HG03064 (cell line): ENCODE measurements at regions not wholly inside any gene's neighbourhood (a gene's known extent, or its start where the extent isn't known, plus 50 kb on each side); places are given as distances from the start of the nearest gene placed in this dataset.
"Not testable (repeated sequence)": the region's sequence is repeated elsewhere in the genome, so short reads cannot be mapped to it uniquely, and the experiment has no call there.

Source experiments
- ATAC-seq: cut with Tn5 transposase; IDR thresholded peaks from one replicate; pipeline ENCODE4 v1.9.1; 2021; ENCODE audit warnings: low read depth; ENCODE audit not compliant: unreplicated experiment

- ATAC-seq: no peak
Observed at GRCh38 chr11:37306563-37306962, 708.5 kb upstream of the RAG2 start.

GRCh38 chr11:37301405-37301804 is 703.4 kb upstream of the RAG2 start:
- ATAC-seq: not testable (repeated sequence)

GRCh38 chr11:37298173-37298572 is 700.1 kb upstream of the RAG2 start:
- ATAC-seq: no peak

GRCh38 chr11:37286890-37287289 is 688.9 kb upstream of the RAG2 start:
- no peak for ATAC-seq

- no peak for ATAC-seq
Observed at GRCh38 chr11:37282367-37282766, 684.3 kb upstream of the RAG2 start.

- no peak for ATAC-seq
Observed at GRCh38 chr11:37280200-37280599, 682.2 kb upstream of the RAG2 start.

GRCh38 chr11:37277896-37278465 is 679.9 kb upstream of the RAG2 start:
- ATAC-seq: no peak

- no peak for ATAC-seq
Observed at GRCh38 chr11:37264783-37265182, 666.7 kb upstream of the RAG2 start.

GRCh38 chr11:37264060-37264459 is 666.0 kb upstream of the RAG2 start:
- no peak for ATAC-seq

- not testable (repeated sequence) for ATAC-seq
Observed at GRCh38 chr11:37263467-37263866, 665.4 kb upstream of the RAG2 start.

GRCh38 chr11:37259734-37260133 is 661.7 kb upstream of the RAG2 start:
- ATAC-seq: no peak

- no peak for ATAC-seq
Observed at GRCh38 chr11:37248145-37248544, 650.1 kb upstream of the RAG2 start.

- not testable (repeated sequence) for ATAC-seq
Observed at GRCh38 chr11:37246092-37246491, 648.1 kb upstream of the RAG2 start.

- ATAC-seq: no peak
Observed at GRCh38 chr11:37230865-37231264, 632.8 kb upstream of the RAG2 start.

- ATAC-seq: no peak
Observed at GRCh38 chr11:37223962-37224361, 625.9 kb upstream of the RAG2 start.

GRCh38 chr11:37203006-37203405 is 605.0 kb upstream of the RAG2 start:
- ATAC-seq: no peak

GRCh38 chr11:37199082-37199481 is 601.0 kb upstream of the RAG2 start:
- no peak for ATAC-seq

- ATAC-seq: no peak
Observed at GRCh38 chr11:37184326-37184725, 586.3 kb upstream of the RAG2 start.

GRCh38 chr11:37182031-37182430 is 584.0 kb upstream of the RAG2 start:
- ATAC-seq: no peak

GRCh38 chr11:37177721-37178120 is 579.7 kb upstream of the RAG2 start:
- ATAC-seq: no peak

GRCh38 chr11:37171451-37171850 is 573.4 kb upstream of the RAG2 start:
- no peak for ATAC-seq

GRCh38 chr11:37170311-37170710 is 572.3 kb upstream of the RAG2 start:
- no peak for ATAC-seq

GRCh38 chr11:37145434-37145833 is 547.4 kb upstream of the RAG2 start:
- ATAC-seq: not testable (repeated sequence)
